ENCODE measurements at regions not wholly inside any gene's neighbourhood (a gene's known extent, or its start where the extent isn't known, plus 50 kb on each side); places are given as distances from the start of the nearest gene placed in this dataset.
"Not testable (repeated sequence)": the region's sequence is repeated elsewhere in the genome, so short reads cannot be mapped to it uniquely, and the experiment has no call there.

GRCh38 chr12:5264006-5264405, 167.9 kb upstream of the NTF3 start:
- DNase-seq (ENCODE audit: low read depth in 2 of 2): no peak

DNA sequence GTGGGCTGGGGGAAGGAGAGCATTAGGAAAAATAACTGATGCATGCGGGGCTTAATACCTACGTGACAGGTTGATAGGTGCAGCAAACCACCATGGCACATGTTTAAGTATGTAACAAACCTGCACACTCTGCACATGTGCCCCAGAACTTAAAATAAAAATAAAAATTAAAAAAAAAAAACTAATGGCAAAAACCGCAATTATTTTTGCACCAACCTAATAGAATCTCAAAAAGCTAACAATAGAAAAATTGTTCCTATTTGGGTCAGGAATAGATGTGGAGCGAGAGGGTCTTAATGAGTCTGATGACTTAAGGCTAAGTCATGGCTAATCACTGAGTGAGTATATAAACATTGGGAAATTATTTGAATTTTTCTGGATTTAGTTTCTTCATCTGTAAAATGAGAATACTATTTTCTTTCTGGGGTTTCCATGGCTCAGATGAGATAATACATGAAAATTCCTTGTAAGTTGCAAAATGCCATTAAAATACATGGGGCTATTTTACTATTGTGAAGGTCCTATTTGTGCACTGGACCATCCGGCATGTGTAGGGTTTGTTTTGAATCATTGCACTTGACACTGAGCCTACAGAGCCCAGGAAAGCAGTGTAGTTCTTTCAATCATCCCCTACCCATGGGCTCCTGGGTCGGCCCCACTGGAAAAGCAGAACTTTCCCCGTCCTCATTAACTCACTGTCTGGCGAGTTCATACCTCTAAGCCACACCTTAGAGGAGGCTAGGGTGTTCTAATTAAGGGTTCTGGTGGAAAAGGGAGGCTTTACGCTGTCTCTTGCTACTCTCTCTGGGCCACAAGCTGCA, 164.1 kb upstream of the NTF3 start:
- DNase-seq (ENCODE audit: low read depth in 2 of 2): no peak

- DNase-seq (ENCODE audit: low read depth in 2 of 2): no peak
Measured at GRCh38 chr12:5268424-5269210, 163.3 kb upstream of the NTF3 start.

DNA sequence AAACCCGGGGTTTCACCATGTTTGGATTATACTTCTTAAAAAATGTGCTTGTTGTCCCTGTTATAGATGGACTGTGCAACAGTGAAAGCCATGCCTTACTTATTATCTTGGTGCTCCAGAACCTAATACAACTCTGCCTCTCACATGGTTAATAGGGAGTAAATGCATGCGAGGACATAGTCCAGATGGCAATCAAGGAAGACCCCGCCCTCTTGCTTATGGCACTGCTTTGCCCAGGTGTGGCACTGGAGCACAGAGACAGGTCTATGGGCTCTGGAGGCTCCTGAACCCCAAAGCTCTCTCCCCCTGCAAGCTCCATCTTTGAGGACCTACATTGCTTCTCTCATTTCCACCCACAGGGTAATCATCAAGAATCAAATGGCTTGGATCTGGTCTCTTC, 162.1 kb upstream of the NTF3 start:
- no peak for DNase-seq (ENCODE audit: low read depth in 2 of 2)

DNA sequence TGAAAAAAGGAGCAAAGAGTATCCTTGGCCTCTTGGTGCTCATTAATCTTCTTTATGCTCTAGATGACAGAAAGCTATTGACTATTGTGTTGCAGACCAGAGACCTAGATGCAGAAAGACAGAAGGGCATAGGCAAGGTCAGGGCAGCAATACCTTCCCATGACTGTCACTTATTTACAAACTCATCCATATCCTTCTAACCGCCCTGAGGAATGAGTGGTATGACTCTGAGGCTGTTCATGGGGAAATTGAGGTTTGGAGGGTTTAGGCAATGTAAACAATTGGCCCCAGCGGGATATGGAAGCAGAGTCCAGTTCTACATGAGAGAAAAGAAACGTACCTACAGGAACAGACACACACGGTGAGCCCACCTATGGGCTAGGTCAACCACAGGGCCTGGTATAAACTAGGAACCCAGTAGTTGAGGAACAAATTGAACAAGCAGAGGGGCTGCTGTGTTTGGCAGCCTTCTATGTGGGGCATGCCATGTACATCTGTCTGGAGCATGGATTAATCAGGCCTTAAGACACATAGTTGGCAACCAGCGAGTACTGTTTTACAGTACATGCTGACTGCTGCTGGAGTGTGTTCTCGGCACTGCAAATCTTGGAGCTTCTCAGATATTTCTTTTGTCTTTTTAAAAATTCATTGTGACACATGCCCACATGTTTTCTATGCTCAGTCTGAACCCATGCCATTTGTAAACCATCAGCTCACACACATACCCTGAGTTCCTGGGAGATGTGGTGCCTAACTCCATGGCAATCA, 159.7 kb upstream of the NTF3 start:
- DNase-seq (ENCODE audit: low read depth in 2 of 2): no peak

DNA sequence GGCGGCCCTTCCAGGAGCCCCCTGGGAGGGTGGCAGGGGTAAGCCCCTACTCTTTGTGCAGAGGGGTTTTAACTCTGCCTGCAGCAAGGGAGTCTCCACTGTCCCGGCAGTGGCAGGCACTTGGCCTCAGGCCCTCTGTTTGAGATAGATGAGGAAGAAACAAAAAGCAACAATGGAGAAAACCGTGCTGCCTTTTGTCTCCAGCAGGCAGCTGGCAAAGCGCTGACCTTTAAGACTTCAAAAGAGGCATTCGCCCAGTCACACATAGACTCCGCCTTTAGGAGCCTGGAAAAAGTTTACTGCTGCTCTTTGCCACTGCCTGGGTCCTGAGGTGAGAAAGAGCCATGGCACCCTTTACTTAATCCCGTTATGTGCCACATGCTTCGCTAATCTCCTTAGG, 158.2 kb upstream of the NTF3 start:
- DNase-seq (ENCODE audit: low read depth in 2 of 2): no peak

DNA sequence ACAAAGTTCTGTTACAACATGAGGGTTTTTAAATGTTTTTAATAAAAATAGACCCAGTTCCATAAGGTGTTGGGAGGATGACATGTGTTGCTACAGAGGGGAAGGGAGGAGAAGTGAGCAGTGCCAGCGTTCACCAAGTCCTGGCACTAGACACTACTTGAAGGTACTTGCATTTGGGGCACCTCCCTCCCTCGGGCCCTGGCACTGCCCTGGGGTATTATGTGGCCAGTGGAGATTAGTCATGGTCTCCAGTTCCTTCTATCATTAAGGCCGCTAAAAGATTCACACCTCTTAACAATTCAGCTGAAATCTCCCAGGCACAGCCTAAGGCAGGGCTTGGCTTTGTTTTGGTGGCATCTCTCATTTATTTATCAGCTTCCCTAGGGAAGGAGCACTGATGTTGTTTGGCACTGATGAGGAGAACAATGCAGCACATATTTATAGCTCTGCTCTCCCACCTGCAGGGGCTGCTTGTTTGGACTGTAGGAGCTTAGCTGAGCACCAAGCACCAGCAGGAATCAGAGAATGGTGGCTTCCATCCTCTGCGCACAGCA, 155.5 kb upstream of the NTF3 start:
- no peak for DNase-seq (ENCODE audit: low read depth in 2 of 2)

- DNase-seq (ENCODE audit: low read depth in 2 of 2): no peak
Measured at GRCh38 chr12:5280086-5280485, 151.8 kb upstream of the NTF3 start.

GRCh38 chr12:5290368-5290767, 141.5 kb upstream of the NTF3 start:
- not testable (repeated sequence) for DNase-seq (ENCODE audit: low read depth in 2 of 2)

DNA sequence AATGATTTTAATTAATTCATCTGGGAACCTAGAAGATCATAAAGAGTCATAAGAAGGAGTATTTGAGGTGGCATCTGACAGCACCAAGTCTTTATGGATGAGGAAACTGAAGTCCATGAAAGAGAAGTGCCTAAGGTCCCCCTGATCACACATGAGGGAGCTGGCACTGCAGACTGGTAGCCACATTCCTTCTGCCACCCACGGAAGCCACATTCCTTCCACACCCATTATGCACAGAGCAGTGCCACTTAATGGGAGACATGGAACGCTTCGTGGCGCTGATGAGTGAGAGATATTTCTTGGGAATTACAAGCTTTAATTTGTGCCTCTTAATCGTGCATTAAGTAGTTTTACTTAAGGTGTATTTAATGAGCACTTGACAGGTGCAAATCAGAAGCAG, 139.3 kb upstream of the NTF3 start:
- no peak for DNase-seq (ENCODE audit: low read depth in 2 of 2)

GRCh38 chr12:5293773-5294172, 138.1 kb upstream of the NTF3 start:
- DNase-seq (ENCODE audit: low read depth in 2 of 2): no peak

- DNase-seq (ENCODE audit: low read depth in 2 of 2): no peak
Measured at GRCh38 chr12:5294274-5295070, 137.4 kb upstream of the NTF3 start.

DNA sequence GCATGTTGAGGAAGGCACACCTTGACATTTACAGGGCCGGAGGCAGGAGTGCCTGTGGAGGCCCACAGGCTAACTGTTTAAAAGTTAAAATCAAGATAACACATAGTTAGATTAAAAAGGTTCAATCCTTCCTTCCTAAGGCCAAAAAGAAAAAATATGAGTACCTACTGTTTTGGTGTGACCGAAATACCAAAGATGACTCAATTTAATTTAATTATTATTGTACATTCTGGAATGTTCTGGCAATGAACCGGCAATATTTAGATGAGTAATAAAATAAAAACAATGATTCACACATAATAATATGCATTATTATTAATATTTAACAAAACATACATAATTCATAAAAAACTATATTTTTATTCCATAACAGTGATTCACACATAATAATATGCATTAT, 136.8 kb upstream of the NTF3 start:
- DNase-seq (ENCODE audit: low read depth in 2 of 2): no peak

DNA sequence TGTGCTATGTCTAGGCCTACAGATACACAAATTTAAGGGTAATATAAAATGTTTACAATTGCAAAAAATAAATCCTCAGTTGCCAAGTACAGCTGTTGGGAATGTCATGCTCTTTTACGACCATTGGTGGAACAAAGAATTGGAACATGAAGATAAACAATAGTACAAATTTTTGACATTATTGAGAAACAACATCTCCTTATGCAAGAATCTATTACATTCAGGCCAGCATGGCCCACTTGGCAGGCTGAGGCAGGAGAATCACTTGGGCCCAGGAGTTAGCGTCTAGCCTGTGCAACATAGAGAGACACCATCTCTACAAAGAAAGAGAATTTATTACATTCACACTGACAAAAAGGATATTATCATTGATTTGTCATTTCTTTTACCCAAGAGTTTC, 135.9 kb upstream of the NTF3 start:
- DNase-seq (ENCODE audit: low read depth in 2 of 2): no peak

DNA sequence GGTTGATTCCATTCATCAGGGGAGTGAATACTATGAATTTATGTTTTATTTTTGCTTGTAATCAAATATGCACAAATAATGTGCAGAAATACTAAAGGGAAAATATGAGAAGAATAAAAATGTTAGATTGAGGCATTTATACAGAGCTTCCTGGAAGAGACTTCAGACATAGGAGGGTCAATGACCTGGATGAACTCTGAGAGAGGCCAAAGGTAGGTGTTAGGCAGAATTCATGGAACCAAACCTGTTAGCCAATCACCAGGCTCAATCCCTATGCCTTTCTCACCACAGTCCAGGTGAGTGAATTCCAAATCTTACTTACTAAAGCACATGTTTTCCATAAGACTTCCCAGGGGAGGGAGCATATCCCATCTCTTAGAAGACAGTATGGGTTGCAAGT, 130.4 kb upstream of the NTF3 start:
- DNase-seq (ENCODE audit: low read depth in 2 of 2): no peak

- DNase-seq (ENCODE audit: low read depth in 2 of 2): no peak
Measured at GRCh38 chr12:5305425-5305824, 126.5 kb upstream of the NTF3 start.

DNA sequence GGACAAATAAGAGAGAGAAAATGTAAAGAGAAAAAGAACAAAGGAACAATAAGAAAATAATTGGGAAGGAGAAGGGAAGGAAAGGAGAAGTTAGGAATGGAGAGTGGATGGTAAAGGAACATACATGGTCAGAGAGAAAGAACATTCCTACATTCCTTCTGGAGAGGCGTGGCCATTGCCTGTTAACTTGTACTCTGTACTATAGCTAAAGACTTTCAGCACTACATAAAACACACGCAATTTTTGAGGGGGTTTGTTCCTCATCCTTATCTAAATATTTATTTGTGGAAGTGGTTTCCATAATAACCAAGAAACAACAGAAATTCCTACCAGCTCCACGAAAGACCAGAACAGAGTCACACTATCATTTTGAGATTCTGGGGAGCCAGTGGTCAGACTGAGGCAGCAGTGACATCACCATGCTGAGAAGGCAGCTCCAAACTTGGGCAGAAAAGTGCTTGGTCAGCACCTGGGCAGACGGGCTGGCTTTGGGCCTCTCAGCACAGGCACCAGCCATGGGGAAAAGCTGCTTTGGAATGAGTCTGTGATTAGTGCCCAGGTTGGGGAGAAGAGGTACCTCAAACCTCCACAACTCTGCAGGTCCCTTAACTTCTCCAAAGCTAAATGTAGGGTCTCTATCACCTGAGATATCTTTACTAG, 125.9 kb upstream of the NTF3 start:
- DNase-seq (ENCODE audit: low read depth in 2 of 2): no peak

DNA sequence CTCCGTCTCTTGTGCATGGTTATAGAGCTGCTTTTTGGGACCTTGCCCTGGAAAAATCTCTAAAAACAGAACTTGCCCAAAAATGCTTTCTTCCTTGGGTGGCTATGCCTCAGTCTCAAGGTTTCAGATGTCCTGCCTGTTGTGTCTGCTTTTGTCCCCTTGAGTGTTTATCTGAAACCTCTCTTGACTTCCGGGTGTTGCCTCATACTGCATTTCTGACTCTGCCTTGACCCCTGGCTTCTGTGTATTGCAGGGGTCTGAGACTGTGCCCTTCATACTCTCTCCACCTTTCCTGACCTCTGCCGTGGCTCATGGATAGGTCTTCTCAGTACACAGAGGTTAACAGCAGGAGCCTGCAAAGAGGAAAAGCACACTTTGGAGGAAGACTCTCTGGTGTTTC, 124.8 kb upstream of the NTF3 start:
- DNase-seq (ENCODE audit: low read depth in 2 of 2): no peak

DNA sequence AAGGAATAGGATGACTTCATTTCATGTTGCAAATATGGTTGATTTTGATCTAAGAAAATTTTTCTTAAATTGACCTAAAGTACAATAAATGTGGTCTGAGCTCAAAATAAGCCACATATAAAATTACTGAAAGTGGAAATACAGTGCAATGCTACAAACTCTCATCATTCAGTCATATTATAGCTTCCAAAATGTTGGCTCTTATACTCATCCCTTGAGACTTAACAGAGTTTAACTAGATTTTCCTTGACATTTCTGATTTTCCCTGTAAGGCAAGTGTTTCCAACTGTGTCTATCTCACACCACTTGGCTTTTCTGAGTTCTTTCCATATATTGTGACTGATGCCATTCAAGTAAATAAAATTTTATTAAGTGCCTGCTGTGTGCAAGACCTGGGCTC, 123.7 kb upstream of the NTF3 start:
- no peak for DNase-seq (ENCODE audit: low read depth in 2 of 2)

DNA sequence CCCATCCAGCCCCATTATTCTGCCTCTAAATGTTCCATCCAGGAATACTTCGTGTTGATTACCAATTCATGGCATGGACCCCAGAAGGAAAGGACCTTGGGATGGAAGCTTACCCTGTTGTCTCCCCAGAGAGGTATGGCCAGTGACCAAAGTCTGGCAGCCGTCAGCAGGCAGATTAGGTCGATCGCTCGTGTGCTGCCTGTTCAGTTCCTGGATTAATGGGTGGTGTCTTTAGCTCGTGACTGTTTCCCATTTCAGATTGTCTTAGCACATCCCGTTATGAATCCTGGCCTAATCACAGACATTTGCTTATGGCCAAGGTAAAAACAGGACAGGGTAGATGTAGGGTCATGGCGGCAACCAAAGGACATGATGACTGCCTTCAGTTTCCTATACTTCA, 122.9 kb upstream of the NTF3 start:
- no peak for DNase-seq (ENCODE audit: low read depth in 2 of 2)

DNA sequence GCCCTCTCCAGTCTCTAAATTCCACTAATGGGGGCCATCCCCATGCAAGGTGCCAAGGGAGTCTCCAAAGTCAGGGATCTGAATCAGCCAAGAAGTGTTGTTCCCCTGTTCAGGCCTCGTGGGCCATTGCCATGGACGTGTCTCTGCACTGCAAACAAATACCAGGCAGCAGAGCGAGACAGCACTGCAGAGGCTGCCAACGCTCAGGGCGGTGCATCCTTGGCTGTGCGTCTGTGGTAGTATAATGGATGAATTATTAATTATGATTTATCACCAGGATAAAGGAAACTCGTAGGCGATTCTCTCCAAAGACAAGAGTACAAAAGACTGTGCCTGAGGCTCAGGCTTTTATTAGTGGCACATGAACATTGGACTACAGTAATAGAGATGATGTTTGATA, 122.3 kb upstream of the NTF3 start:
- no peak for DNase-seq (ENCODE audit: low read depth in 2 of 2)
